Esophagus squamous epithelium (tissue), 4 donors: ENCODE measurements at regions not wholly inside any gene's neighbourhood (a gene's known extent, or its start where the extent isn't known, plus 50 kb on each side); places are given as distances from the start of the nearest gene placed in this dataset.

Experiments
- POLR2A ChIP-seq, 4 donors: fragments of 450-650 bp; IDR thresholded peaks; one replicate each; pipeline ENCODE4 v1.6.1; 2017; ENCODE audit warnings: antibody characterized with exemption in 4 of 4, mild to moderate bottlenecking in 4 of 4, moderate library complexity in 3 of 4
- TF ChIP-seq, protein P1 (sequence below), 6 experiments: fragments of 450-650 bp in 4 of 6; fragments of 200-600 bp in 2 of 6; sonication (generic) in 2 of 6; IDR thresholded peaks; one replicate each; pipeline ENCODE4 v1.5.1; 2016 to 2019; ENCODE audit warnings: antibody characterized with exemption in 6 of 6, mild to moderate bottlenecking in 4 of 6, moderate library complexity in 4 of 6

- TF ChIP-seq, protein P1, sequence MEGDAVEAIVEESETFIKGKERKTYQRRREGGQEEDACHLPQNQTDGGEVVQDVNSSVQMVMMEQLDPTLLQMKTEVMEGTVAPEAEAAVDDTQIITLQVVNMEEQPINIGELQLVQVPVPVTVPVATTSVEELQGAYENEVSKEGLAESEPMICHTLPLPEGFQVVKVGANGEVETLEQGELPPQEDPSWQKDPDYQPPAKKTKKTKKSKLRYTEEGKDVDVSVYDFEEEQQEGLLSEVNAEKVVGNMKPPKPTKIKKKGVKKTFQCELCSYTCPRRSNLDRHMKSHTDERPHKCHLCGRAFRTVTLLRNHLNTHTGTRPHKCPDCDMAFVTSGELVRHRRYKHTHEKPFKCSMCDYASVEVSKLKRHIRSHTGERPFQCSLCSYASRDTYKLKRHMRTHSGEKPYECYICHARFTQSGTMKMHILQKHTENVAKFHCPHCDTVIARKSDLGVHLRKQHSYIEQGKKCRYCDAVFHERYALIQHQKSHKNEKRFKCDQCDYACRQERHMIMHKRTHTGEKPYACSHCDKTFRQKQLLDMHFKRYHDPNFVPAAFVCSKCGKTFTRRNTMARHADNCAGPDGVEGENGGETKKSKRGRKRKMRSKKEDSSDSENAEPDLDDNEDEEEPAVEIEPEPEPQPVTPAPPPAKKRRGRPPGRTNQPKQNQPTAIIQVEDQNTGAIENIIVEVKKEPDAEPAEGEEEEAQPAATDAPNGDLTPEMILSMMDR (IDR thresholded peaks at IDR 0.05): no peak
- TF ChIP-seq POLR2A (IDR thresholded peaks at IDR 0.05): no peak
Observed at GRCh38 chr5:53373451-53374158, 106.8 kb upstream of the FST start.
